ENCODE measurements at regions not wholly inside any gene's neighbourhood (a gene's known extent, or its start where the extent isn't known, plus 50 kb on each side); places are given as distances from the start of the nearest gene placed in this dataset.

DNA sequence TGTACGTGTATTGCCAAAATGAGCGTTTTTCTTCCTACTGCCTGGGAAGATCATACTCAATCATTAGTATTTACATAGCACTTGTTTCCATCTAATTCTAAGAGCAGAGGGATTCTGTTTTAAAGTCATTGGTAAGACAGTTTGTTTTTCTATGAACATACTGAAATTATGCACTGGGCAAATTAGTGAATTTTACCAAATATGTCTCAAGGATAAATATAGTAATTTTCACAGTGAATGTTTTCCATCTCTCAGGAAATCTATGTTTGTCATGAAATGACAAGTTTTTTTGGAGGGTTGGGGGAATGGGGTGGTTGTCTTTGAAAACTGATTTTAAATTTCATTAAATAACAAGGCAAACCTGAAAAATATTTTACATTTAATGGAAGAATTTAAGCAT, 441.3 kb upstream of the ARRDC3 start:
- DNase-seq = no peak
- no peak for FAIRE-seq
- no peaks in the 10 kb centered on the region for H3K4me1 ChIP-seq
- WGBS, 2 donors = 66 to 69% methylated on average over 2 of the region's 2 CpGs
- no peaks in the 10 kb centered on the region for H3K9me3 ChIP-seq
- H3K4me3 ChIP-seq = no peak overlapping the region
- H3K27ac ChIP-seq = no peak overlapping the region
- no peaks in the 10 kb centered on the region for H3K36me3 ChIP-seq
- H3K27me3 ChIP-seq = no peaks in the 10 kb centered on the region
- TF ChIP-seq, protein P1, sequence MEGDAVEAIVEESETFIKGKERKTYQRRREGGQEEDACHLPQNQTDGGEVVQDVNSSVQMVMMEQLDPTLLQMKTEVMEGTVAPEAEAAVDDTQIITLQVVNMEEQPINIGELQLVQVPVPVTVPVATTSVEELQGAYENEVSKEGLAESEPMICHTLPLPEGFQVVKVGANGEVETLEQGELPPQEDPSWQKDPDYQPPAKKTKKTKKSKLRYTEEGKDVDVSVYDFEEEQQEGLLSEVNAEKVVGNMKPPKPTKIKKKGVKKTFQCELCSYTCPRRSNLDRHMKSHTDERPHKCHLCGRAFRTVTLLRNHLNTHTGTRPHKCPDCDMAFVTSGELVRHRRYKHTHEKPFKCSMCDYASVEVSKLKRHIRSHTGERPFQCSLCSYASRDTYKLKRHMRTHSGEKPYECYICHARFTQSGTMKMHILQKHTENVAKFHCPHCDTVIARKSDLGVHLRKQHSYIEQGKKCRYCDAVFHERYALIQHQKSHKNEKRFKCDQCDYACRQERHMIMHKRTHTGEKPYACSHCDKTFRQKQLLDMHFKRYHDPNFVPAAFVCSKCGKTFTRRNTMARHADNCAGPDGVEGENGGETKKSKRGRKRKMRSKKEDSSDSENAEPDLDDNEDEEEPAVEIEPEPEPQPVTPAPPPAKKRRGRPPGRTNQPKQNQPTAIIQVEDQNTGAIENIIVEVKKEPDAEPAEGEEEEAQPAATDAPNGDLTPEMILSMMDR (IDR thresholded peaks at IDR 0.05) = no peak
- ATAC-seq = no peak
- intact Hi-C loops (cut with DNase I) = no loop called here

DNA sequence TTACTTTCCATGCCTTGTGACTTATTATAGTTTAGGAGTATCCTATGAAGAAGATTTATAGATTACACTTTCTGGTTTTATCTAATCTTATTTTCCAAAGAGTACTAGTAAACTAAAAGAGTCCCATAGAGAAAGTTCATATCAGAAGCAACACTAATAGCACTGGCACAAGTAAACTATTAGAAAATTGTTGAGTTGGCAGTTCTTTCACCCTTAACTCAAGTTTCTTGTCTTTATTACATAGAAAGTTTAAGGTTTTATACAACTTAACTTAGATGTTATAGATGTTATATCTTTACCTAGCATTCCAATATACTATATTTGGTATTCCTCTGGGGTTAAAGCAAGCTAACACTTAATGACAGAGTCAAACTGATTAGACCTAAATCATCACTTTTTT, 437.8 kb upstream of the ARRDC3 start:
- DNase-seq (no peak), FAIRE-seq (no peak), ATAC-seq (no peak)
- Histone ChIP-seq H3K36me3 (no peaks in the 10 kb centered on the region), H3K27ac (no peak overlapping the region), H3K4me3 (no peak overlapping the region), H3K9me3 (no peaks in the 10 kb centered on the region), H3K4me1 (no peaks in the 10 kb centered on the region), H3K27me3 (no peaks in the 10 kb centered on the region)
- TF ChIP-seq, protein P1 (IDR thresholded peaks at IDR 0.05) = no peak
- intact Hi-C loops (cut with DNase I) = no loop called here

DNA sequence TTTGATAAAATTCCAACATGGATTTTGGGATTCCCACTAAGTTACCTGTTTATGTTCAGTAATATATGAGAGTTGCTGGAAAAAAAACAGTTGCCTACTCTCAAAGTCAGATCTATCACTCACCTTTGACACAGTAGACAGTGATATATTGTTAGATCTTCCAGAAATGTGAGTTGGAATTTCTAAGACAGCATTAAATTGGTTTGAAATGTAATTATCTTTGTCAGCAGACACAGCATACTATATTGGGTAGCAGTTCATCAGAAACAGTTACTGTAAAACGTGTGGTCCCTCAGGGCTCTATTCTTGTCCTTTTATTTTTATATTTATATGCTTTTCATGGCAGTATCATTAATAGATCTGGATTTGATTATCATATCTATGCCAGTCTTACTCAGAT, 433.6 kb upstream of the ARRDC3 start:
- intact Hi-C loops (cut with DNase I) = no loop called here
- no peaks in the 10 kb centered on the region for H3K36me3 ChIP-seq
- H3K4me3 ChIP-seq = no peak overlapping the region
- no peaks in the 10 kb centered on the region for H3K4me1 ChIP-seq
- WGBS, 2 donors = 5 to 15% methylated on average over 1 of the region's 1 CpG
- H3K27me3 ChIP-seq = no peaks in the 10 kb centered on the region
- TF ChIP-seq, protein P1 (IDR thresholded peaks at IDR 0.05) = no peak
- DNase-seq = no peak
- H3K9me3 ChIP-seq = no peaks in the 10 kb centered on the region
- H3K27ac ChIP-seq = no peak overlapping the region
- no peak for FAIRE-seq
- ATAC-seq = no peak

DNA sequence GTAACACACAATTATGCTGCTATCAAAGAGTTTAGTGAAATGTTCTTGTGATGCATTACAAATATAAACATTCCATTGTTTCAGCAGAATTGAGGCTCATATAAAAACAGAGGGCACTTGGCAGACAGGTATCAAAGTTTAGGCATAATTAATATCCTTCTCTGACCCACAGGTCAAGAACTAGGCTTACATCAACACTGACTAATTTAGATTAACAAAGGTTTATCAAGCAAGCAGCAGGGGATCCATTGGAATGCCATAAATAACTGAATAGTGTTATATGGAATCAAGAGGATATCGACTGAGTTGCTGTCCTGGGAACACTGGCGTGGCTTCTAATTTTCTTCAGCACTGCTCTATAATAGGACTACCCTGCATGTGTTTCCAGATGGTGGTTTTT, 414.5 kb upstream of the ARRDC3 start:
- no peak overlapping the region for H3K4me3 ChIP-seq
- 15 to 21% methylated on average over 2 of the region's 2 CpGs for WGBS, 2 donors
- no peaks in the 10 kb centered on the region for H3K27me3 ChIP-seq
- no peaks in the 10 kb centered on the region for H3K9me3 ChIP-seq
- H3K27ac ChIP-seq = no peak overlapping the region
- ATAC-seq (no peak), FAIRE-seq (no peak), DNase-seq (no peak)
- no peaks in the 10 kb centered on the region for H3K4me1 ChIP-seq
- no peaks in the 10 kb centered on the region for H3K36me3 ChIP-seq
- TF ChIP-seq, protein P1 (IDR thresholded peaks at IDR 0.05) = no peak
- intact Hi-C loops (cut with DNase I) = no loop called here

GRCh38 chr5:91794856-91795548, 411.9 kb upstream of the ARRDC3 start:
- H3K4me3 ChIP-seq = no peak overlapping the region
- no peak for FAIRE-seq
- TF ChIP-seq, protein P1 (IDR thresholded peaks at IDR 0.05) = no peak
- no peak for DNase-seq
- intact Hi-C loops (cut with DNase I) = no loop called here
- H3K9me3 ChIP-seq = no peaks in the 10 kb centered on the region
- H3K4me1 ChIP-seq = no peaks in the 10 kb centered on the region
- 49 to 64% methylated on average over 4 of the region's 4 CpGs for WGBS, 2 donors
- H3K27me3 ChIP-seq = no peaks in the 10 kb centered on the region
- H3K36me3 ChIP-seq = no peaks in the 10 kb centered on the region
- no peak for ATAC-seq
- H3K27ac ChIP-seq = no peak overlapping the region
